ENCODE measurements at regions not wholly inside any gene's neighbourhood (a gene's known extent, or its start where the extent isn't known, plus 50 kb on each side); places are given as distances from the start of the nearest gene placed in this dataset.

GRCh38 chr12:113766131-113766878 is 199.8 kb downstream of the RBM19 start:
- Histone ChIP-seq H3K4me3 (replicated peaks in 1 of 3) (no peak overlapping the region), H3K36me3 (no peaks in the 10 kb centered on the region), H3K27me3 (no peaks in the 10 kb centered on the region), H3K27ac (no peak overlapping the region), H3K9me3 (no peaks in the 10 kb centered on the region), H3K4me1 (no peaks in the 10 kb centered on the region)
- 67 to 77% methylated on average over 33 to 36 of the region's 36 CpGs for WGBS, 2 donors
- TF ChIP-seq POLR2A (IDR thresholded peaks at IDR 0.05) (no peak), CTCF (IDR thresholded peaks at IDR 0.05) (no peak)
- intact Hi-C loops (cut with DNase I), result no loop called here
- no peak for DNase-seq

GRCh38 chr12:113764661-113765060 is 201.5 kb downstream of the RBM19 start:
- no peak overlapping the region for H3K4me3 ChIP-seq (replicated peaks in 1 of 3)
- H3K36me3 ChIP-seq, result no peaks in the 10 kb centered on the region
- H3K4me1 ChIP-seq, result no peaks in the 10 kb centered on the region
- 68 to 80% methylated on average over 10 of the region's 10 CpGs for WGBS, 2 donors
- H3K9me3 ChIP-seq, result no peaks in the 10 kb centered on the region
- no peaks in the 10 kb centered on the region for H3K27me3 ChIP-seq
- TF ChIP-seq CTCF (IDR thresholded peaks at IDR 0.05) (no peak), POLR2A (IDR thresholded peaks at IDR 0.05) (no peak)
- no peak for DNase-seq
- intact Hi-C loops (cut with DNase I), result no loop called here
- no peak overlapping the region for H3K27ac ChIP-seq

GRCh38 chr12:113762882-113763816 is 203.0 kb downstream of the RBM19 start:
- WGBS, 2 donors, result 64 to 65% methylated on average over 16 to 17 of the region's 17 CpGs
- H3K9me3 ChIP-seq, result no peaks in the 10 kb centered on the region
- intact Hi-C loops (cut with DNase I), result no loop called here
- no peak overlapping the region for H3K4me3 ChIP-seq (replicated peaks in 1 of 3)
- no peak for DNase-seq
- H3K27ac ChIP-seq, result no peak overlapping the region
- no peaks in the 10 kb centered on the region for H3K36me3 ChIP-seq
- TF ChIP-seq POLR2A (IDR thresholded peaks at IDR 0.05) (no peak), CTCF (IDR thresholded peaks at IDR 0.05) (no peak)
- H3K27me3 ChIP-seq, result no peaks in the 10 kb centered on the region
- no peaks in the 10 kb centered on the region for H3K4me1 ChIP-seq

- intact Hi-C loops (cut with DNase I), result no loop called here
- Histone ChIP-seq H3K36me3 (no peaks in the 10 kb centered on the region), H3K4me1 (no peaks in the 10 kb centered on the region), H3K9me3 (no peaks in the 10 kb centered on the region), H3K27me3 (no peaks in the 10 kb centered on the region), H3K4me3 (replicated peaks in 1 of 3) (no peak overlapping the region), H3K27ac (no peak overlapping the region)
- no peak for DNase-seq
- 18 to 20% methylated on average over 19 of the region's 19 CpGs for WGBS, 2 donors
- TF ChIP-seq CTCF (IDR thresholded peaks at IDR 0.05), result no peak
- TF ChIP-seq POLR2A (IDR thresholded peaks at IDR 0.05), result no peak
These were observed 203.8 kb downstream of the RBM19 start for GRCh38 chr12:113762155-113762881.
